GM19395 (cell line): ENCODE measurements at regions not wholly inside any gene's neighbourhood (a gene's known extent, or its start where the extent isn't known, plus 50 kb on each side); places are given as distances from the start of the nearest gene placed in this dataset.

ENCODE experiments used
- ATAC-seq: cut with Tn5 transposase; IDR thresholded peaks from one replicate; pipeline ENCODE4 v1.9.1; 2021; ENCODE audit warnings: mild to moderate bottlenecking, moderate library complexity; ENCODE audit not compliant: unreplicated experiment

GRCh38 chr2:204344119-204344518 lies 201.2 kb upstream of the PARD3B start:
- no peak for ATAC-seq

- no peak for ATAC-seq
These were observed 198.4 kb upstream of the PARD3B start for GRCh38 chr2:204346906-204347305.

GRCh38 chr2:204353823-204354222 lies 191.5 kb upstream of the PARD3B start:
- no peak for ATAC-seq

- no peak for ATAC-seq
These were observed 190.8 kb upstream of the PARD3B start for GRCh38 chr2:204354442-204354856.

GRCh38 chr2:204355688-204356087 lies 189.6 kb upstream of the PARD3B start:
- no peak for ATAC-seq

GRCh38 chr2:204356151-204356641 lies 189.1 kb upstream of the PARD3B start:
- ATAC-seq: no peak

- ATAC-seq: no peak
These were observed 188.0 kb upstream of the PARD3B start for GRCh38 chr2:204357286-204357685.

- no peak for ATAC-seq
These were observed 186.2 kb upstream of the PARD3B start for GRCh38 chr2:204359076-204359475.

GRCh38 chr2:204360218-204361007 lies 184.9 kb upstream of the PARD3B start:
- ATAC-seq: no peak

- no peak for ATAC-seq
These were observed 183.5 kb upstream of the PARD3B start for GRCh38 chr2:204361738-204362137.

- no peak for ATAC-seq
These were observed 182.7 kb upstream of the PARD3B start for GRCh38 chr2:204362581-204362980.

- no peak for ATAC-seq
These were observed 181.8 kb upstream of the PARD3B start for GRCh38 chr2:204363513-204363912.

GRCh38 chr2:204364860-204365535 lies 180.3 kb upstream of the PARD3B start:
- no peak for ATAC-seq

- ATAC-seq: no peak
These were observed 179.5 kb upstream of the PARD3B start for GRCh38 chr2:204365811-204366210.

- no peak for ATAC-seq
These were observed 177.8 kb upstream of the PARD3B start for GRCh38 chr2:204367466-204367865.

GRCh38 chr2:204370172-204370718 lies 175.0 kb upstream of the PARD3B start:
- ATAC-seq: no peak

- ATAC-seq: no peak
These were observed 171.3 kb upstream of the PARD3B start for GRCh38 chr2:204373942-204374341.

- ATAC-seq: no peak
These were observed 165.0 kb upstream of the PARD3B start for GRCh38 chr2:204380141-204380881.

- ATAC-seq: no peak
These were observed 158.6 kb upstream of the PARD3B start for GRCh38 chr2:204386668-204387067.

- no peak for ATAC-seq
These were observed 156.2 kb upstream of the PARD3B start for GRCh38 chr2:204389120-204389519.

- ATAC-seq: no peak
These were observed 155.4 kb upstream of the PARD3B start for GRCh38 chr2:204389856-204390255.
